ENCODE measurements at regions not wholly inside any gene's neighbourhood (a gene's known extent, or its start where the extent isn't known, plus 50 kb on each side); places are given as distances from the start of the nearest gene placed in this dataset.

- no peak for DNase-seq (ENCODE audit: low read depth in 1 of 2, low spot score in 1 of 2)
- 93% methylated on average over 2 of the region's 2 CpGs for WGBS (ENCODE audit: missing lambda C conversion rate)
- ChIA-PET CTCF (interaction anchor here (0.9 to 1.4 kb wide), 2 partner anchors 10 to 14 kb away, joined by 3 to 5 read pairs; no protein-coding TSS in a partner anchor), POLR2A (no interaction called here)
- no peak for FAIRE-seq
- Histone ChIP-seq H3K4me2 (no peak overlapping the region), H3K27ac (no peak overlapping the region), H3K4me3 (no peak overlapping the region), H3K4me1 (no peaks in the 10 kb centered on the region), H3K9me3 (peaks cover 4% of the 10 kb centered on the region; the same call in 1 of the 3 replicates)
- TF ChIP-seq E2F6 (IDR thresholded peaks at IDR 0.05; ENCODE audit: borderline replicate concordance, low read depth) = no peak
- TF ChIP-seq KDM5A (IDR thresholded peaks at IDR 0.05) = no peak
- no peak for TF ChIP-seq POLR2AphosphoS2 (conservative IDR thresholded peaks at IDR 0.05; ENCODE audit: low read length)
- TF ChIP-seq ZSCAN20 (CRISPR knock-in tag; IDR thresholded peaks at IDR 0.05) = no peak
- no peak for ATAC-seq
These were observed 142.6 kb downstream of the TFCP2L1 start for GRCh38 chr2:121142452-121142851.

GRCh38 chr2:121144111-121144510 is 140.9 kb downstream of the TFCP2L1 start:
- WGBS (ENCODE audit: missing lambda C conversion rate) = 54% methylated on average over 7 of the region's 7 CpGs
- POLR2A ChIA-PET = no interaction called here
- ATAC-seq (no peak), DNase-seq (ENCODE audit: low read depth in 1 of 2, low spot score in 1 of 2) (no peak), FAIRE-seq (no peak)
- CTCF ChIA-PET = interaction anchor here (1.0 to 1.3 kb wide), 2 partner anchors 16 to 212 kb away, joined by 3 to 4 read pairs; no protein-coding TSS in a partner anchor
- no peak overlapping the region for H3K4me2 ChIP-seq
- TF ChIP-seq RCOR1 (IDR thresholded peaks at IDR 0.05; ENCODE audit: low read depth, low read length) = no peak
- TF ChIP-seq RARB (CRISPR knock-in tag; IDR thresholded peaks at IDR 0.05) = no peak
- TF ChIP-seq BCL3 (IDR thresholded peaks at IDR 0.05) = no peak
- no peak for TF ChIP-seq EHF (CRISPR knock-in tag; IDR thresholded peaks at IDR 0.05)
- TF ChIP-seq FOXS1 (CRISPR knock-in tag; IDR thresholded peaks at IDR 0.05) = no peak
- TF ChIP-seq CBX2 (IDR thresholded peaks at IDR 0.05; ENCODE audit: borderline replicate concordance, low read depth) = no peak
- TF ChIP-seq SREBF2 (IDR thresholded peaks at IDR 0.05) = no peak
- TF ChIP-seq PHF8 (IDR thresholded peaks at IDR 0.05; ENCODE audit: borderline replicate concordance, low read depth) = no peak
- TF ChIP-seq MAZ (IDR thresholded peaks at IDR 0.05; ENCODE audit: borderline replicate concordance, low read depth, low read length) = no peak
- no peak for TF ChIP-seq NR3C1 (IDR thresholded peaks at IDR 0.05)
- no peak for TF ChIP-seq RAD21 (conservative IDR thresholded peaks at IDR 0.05 in 1 of 2, IDR thresholded peaks at IDR 0.05 in 1 of 2)
- H3K27ac ChIP-seq = no peak overlapping the region
- H3K4me3 ChIP-seq = no peak overlapping the region
- H3K9me3 ChIP-seq = peaks cover 4% of the 10 kb centered on the region; the same call in 1 of the 3 replicates
- H3K4me1 ChIP-seq = no peaks in the 10 kb centered on the region

GRCh38 chr2:121146630-121147029 is 138.4 kb downstream of the TFCP2L1 start:
- Histone ChIP-seq H3K4me2 (no peak overlapping the region), H3K27ac (no peak overlapping the region), H3K4me3 (no peak overlapping the region), H3K9me3 (no peaks in the 10 kb centered on the region), H3K4me1 (no peaks in the 10 kb centered on the region)
- no peak for TF ChIP-seq TP53 (CRISPR knock-in tag; IDR thresholded peaks at IDR 0.05)
- TF ChIP-seq TFCP2L1 (CRISPR knock-in tag; IDR thresholded peaks at IDR 0.05) = no peak
- no peak for TF ChIP-seq ZSCAN20 (CRISPR knock-in tag; IDR thresholded peaks at IDR 0.05)
- TF ChIP-seq MAX (IDR thresholded peaks at IDR 0.05) = no peak
- TF ChIP-seq NPAS2 (CRISPR knock-in tag; IDR thresholded peaks at IDR 0.05; ENCODE audit: borderline replicate concordance) = no peak
- no peak for TF ChIP-seq POLR2A (IDR thresholded peaks at IDR 0.05; ENCODE audit: low read length)
- TF ChIP-seq BCL3 (IDR thresholded peaks at IDR 0.05) = no peak
- TF ChIP-seq BHLHE40 (IDR thresholded peaks at IDR 0.05; ENCODE audit: low read depth, low read length) = no peak
- no peak for TF ChIP-seq KDM1A (IDR thresholded peaks at IDR 0.05; ENCODE audit: low read depth)
- no peak for TF ChIP-seq JUN (IDR thresholded peaks at IDR 0.05)
- ATAC-seq (no peak), FAIRE-seq (no peak), DNase-seq (ENCODE audit: low read depth in 1 of 2, low spot score in 1 of 2) (no peak)
- 79% methylated on average over 5 of the region's 5 CpGs for WGBS (ENCODE audit: missing lambda C conversion rate)
- ChIA-PET CTCF (interaction anchor here (0.5 to 1.6 kb wide), 2 partner anchors 18 to 1191 kb away, joined by 3 to 5 read pairs; no protein-coding TSS in a partner anchor), POLR2A (no interaction called here)
